ES-I3 (cell line): ENCODE measurements at regions not wholly inside any gene's neighbourhood (a gene's known extent, or its start where the extent isn't known, plus 50 kb on each side); places are given as distances from the start of the nearest gene placed in this dataset.
"Not testable (repeated sequence)": the region's sequence is repeated elsewhere in the genome, so short reads cannot be mapped to it uniquely, and the experiment has no call there.

Experiments
- H3K36me3 ChIP-seq: 2 replicates; pipeline ENCODE4 v1.6.1; 2013; ENCODE audit warnings: mild to moderate bottlenecking, low read length, control low read depth, moderate library complexity; ENCODE audit not compliant: insufficient read depth
- H3K4me1 ChIP-seq: 2 replicates; pipeline ENCODE4 v1.6.1; 2013; ENCODE audit warnings: mild to moderate bottlenecking, control low read depth, low read length; ENCODE audit not compliant: insufficient read depth
- H3K9ac ChIP-seq: 2 replicates; pipeline ENCODE4 v1.6.1; 2013; ENCODE audit warnings: low read depth, mild to moderate bottlenecking, low read length, moderate library complexity
- H3K9me3 ChIP-seq: 2 replicates; pipeline ENCODE4 v1.6.1; 2013; ENCODE audit warnings: mild to moderate bottlenecking, low read length, moderate library complexity; ENCODE audit not compliant: control insufficient read depth, insufficient read depth

- H3K9ac ChIP-seq = no peak overlapping the region
- H3K9me3 ChIP-seq = no peaks in the 10 kb centered on the region
These were observed 144.2 kb downstream of the PDCD6IP start for GRCh38 chr3:33942483-33943150.

GRCh38 chr3:33943277-33943676, 144.8 kb downstream of the PDCD6IP start:
- H3K4me1 ChIP-seq = no peaks in the 10 kb centered on the region
- H3K36me3 ChIP-seq = no peaks in the 10 kb centered on the region

More at GRCh38 chr3:33942483-33943150, 144.2 kb downstream of the PDCD6IP start:
- H3K36me3 ChIP-seq = no peaks in the 10 kb centered on the region
- H3K4me1 ChIP-seq = no peaks in the 10 kb centered on the region

GRCh38 chr3:33946612-33947011, 148.2 kb downstream of the PDCD6IP start:
- not testable (repeated sequence) for H3K4me1 ChIP-seq, H3K36me3 ChIP-seq, H3K9me3 ChIP-seq, H3K9ac ChIP-seq

More at GRCh38 chr3:33943277-33943676, 144.8 kb downstream of the PDCD6IP start:
- no peak overlapping the region for H3K9ac ChIP-seq
- no peaks in the 10 kb centered on the region for H3K9me3 ChIP-seq

GRCh38 chr3:33947272-33948195, 149.1 kb downstream of the PDCD6IP start:
- Histone ChIP-seq H3K9me3 (no peaks in the 10 kb centered on the region), H3K4me1 (no peaks in the 10 kb centered on the region), H3K36me3 (no peaks in the 10 kb centered on the region), H3K9ac (no peak overlapping the region)

- no peak overlapping the region for H3K9ac ChIP-seq
These were observed 150.6 kb downstream of the PDCD6IP start for GRCh38 chr3:33949074-33949473.

GRCh38 chr3:33954956-33955355, 156.5 kb downstream of the PDCD6IP start:
- no peaks in the 10 kb centered on the region for H3K36me3 ChIP-seq
- no peaks in the 10 kb centered on the region for H3K9me3 ChIP-seq
- peaks cover 6% of the 10 kb centered on the region; the same call in 1 of the 2 replicates for H3K4me1 ChIP-seq
- no peak overlapping the region for H3K9ac ChIP-seq

More at GRCh38 chr3:33949074-33949473, 150.6 kb downstream of the PDCD6IP start:
- Histone ChIP-seq H3K36me3 (no peaks in the 10 kb centered on the region), H3K9me3 (no peaks in the 10 kb centered on the region), H3K4me1 (no peaks in the 10 kb centered on the region)

GRCh38 chr3:33956206-33956605, 157.8 kb downstream of the PDCD6IP start:
- Histone ChIP-seq H3K9ac (no peak overlapping the region), H3K9me3 (no peaks in the 10 kb centered on the region), H3K36me3 (no peaks in the 10 kb centered on the region), H3K4me1 (peaks cover 6% of the 10 kb centered on the region; the same call in 1 of the 2 replicates)

GRCh38 chr3:33956776-33957175, 158.3 kb downstream of the PDCD6IP start:
- Histone ChIP-seq H3K36me3 (no peaks in the 10 kb centered on the region), H3K4me1 (peaks cover 6% of the 10 kb centered on the region; the same call in 1 of the 2 replicates), H3K9ac (no peak overlapping the region), H3K9me3 (no peaks in the 10 kb centered on the region)

GRCh38 chr3:33957176-33957575, 158.7 kb downstream of the PDCD6IP start:
- no peaks in the 10 kb centered on the region for H3K9me3 ChIP-seq
- H3K9ac ChIP-seq = no peak overlapping the region
- peaks cover 6% of the 10 kb centered on the region; the same call in 1 of the 2 replicates for H3K4me1 ChIP-seq
- no peaks in the 10 kb centered on the region for H3K36me3 ChIP-seq

GRCh38 chr3:33958661-33959060, 160.2 kb downstream of the PDCD6IP start:
- H3K9me3 ChIP-seq = no peaks in the 10 kb centered on the region
- no peaks in the 10 kb centered on the region for H3K36me3 ChIP-seq
- peaks cover 6% of the 10 kb centered on the region; the same call in 1 of the 2 replicates for H3K4me1 ChIP-seq
- no peak overlapping the region for H3K9ac ChIP-seq

GRCh38 chr3:33962396-33962795, 164.0 kb downstream of the PDCD6IP start:
- Histone ChIP-seq H3K4me1 (no peaks in the 10 kb centered on the region), H3K9ac (no peak overlapping the region), H3K9me3 (no peaks in the 10 kb centered on the region), H3K36me3 (no peaks in the 10 kb centered on the region)

- not testable (repeated sequence) for H3K4me1 ChIP-seq, H3K9me3 ChIP-seq, H3K36me3 ChIP-seq, H3K9ac ChIP-seq
These were observed 171.8 kb downstream of the PDCD6IP start for GRCh38 chr3:33970180-33970579.

GRCh38 chr3:33971055-33971454, 172.6 kb downstream of the PDCD6IP start:
- Histone ChIP-seq H3K9me3 (no peaks in the 10 kb centered on the region), H3K9ac (no peak overlapping the region), H3K4me1 (no peaks in the 10 kb centered on the region), H3K36me3 (no peaks in the 10 kb centered on the region)

- no peaks in the 10 kb centered on the region for H3K9me3 ChIP-seq
- H3K36me3 ChIP-seq = no peaks in the 10 kb centered on the region
- no peak overlapping the region for H3K9ac ChIP-seq
- H3K4me1 ChIP-seq = no peaks in the 10 kb centered on the region
These were observed 177.0 kb downstream of the PDCD6IP start for GRCh38 chr3:33975463-33975862.

- no peaks in the 10 kb centered on the region for H3K36me3 ChIP-seq
- no peak overlapping the region for H3K9ac ChIP-seq
- H3K4me1 ChIP-seq = no peaks in the 10 kb centered on the region
- H3K9me3 ChIP-seq = no peaks in the 10 kb centered on the region
These were observed 178.8 kb downstream of the PDCD6IP start for GRCh38 chr3:33977227-33977626.
